ENCODE measurements at regions not wholly inside any gene's neighbourhood (a gene's known extent, or its start where the extent isn't known, plus 50 kb on each side); places are given as distances from the start of the nearest gene placed in this dataset.
A peak's percentile ranks its signal among the peaks of the same experiment; 100 is the strongest.
"Not testable (repeated sequence)": the region's sequence is repeated elsewhere in the genome, so short reads cannot be mapped to it uniquely, and the experiment has no call there.

DNA sequence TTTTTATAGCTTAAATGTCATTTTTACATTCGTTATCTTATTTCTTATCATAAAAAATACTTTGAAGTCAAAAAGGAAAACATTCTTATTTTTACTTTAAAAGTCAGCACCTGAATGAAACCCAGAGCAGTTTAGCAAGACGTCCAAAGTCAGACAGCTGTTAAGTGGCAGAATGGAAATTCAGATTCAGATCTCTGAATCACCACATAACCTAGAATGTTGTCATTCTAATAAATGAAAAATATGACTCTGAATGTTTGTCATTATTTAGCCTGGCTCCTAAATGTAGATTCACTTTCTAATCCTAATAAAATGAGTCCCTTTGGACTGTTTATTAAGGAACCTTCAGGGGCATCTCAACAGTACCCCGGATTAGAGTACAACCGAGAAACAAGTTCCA is 75.2 kb upstream of the RGS7 start:
- 100% methylated on average over 1 of the region's 4 CpGs for WGBS (ENCODE audit: extremely low coverage, insufficient coverage, low lambda C conversion rate)
- H3K56ac ChIP-seq (ENCODE audit: low read length), result no peak overlapping the region
- H3K9ac ChIP-seq (ENCODE audit: low read length), result no peak overlapping the region
- no peak overlapping the region for H3K23ac ChIP-seq (ENCODE audit: low read length)
- no peaks in the 10 kb centered on the region for H3K4me1 ChIP-seq (ENCODE audit: control insufficient read depth, low read depth, low read length)
- no peak overlapping the region for H3K18ac ChIP-seq (ENCODE audit: low read length)
- H2BK5ac ChIP-seq (ENCODE audit: low read length), result no peak overlapping the region
- no peak overlapping the region for H3K4ac ChIP-seq (ENCODE audit: low read depth, low read length)
- H4K5ac ChIP-seq (ENCODE audit: low read length), result no peak overlapping the region
- no peak overlapping the region for H2BK15ac ChIP-seq (replicated peaks; ENCODE audit: low read depth)
- H3K27me3 ChIP-seq (ENCODE audit: insufficient read depth, low read length, poor library complexity), result no peaks in the 10 kb centered on the region
- no peak overlapping the region for H3K4me3 ChIP-seq (ENCODE audit: low read length)
- H3K79me2 ChIP-seq (ENCODE audit: control insufficient read depth, insufficient read depth, low read length), result no peaks in the 10 kb centered on the region
- no peaks in the 10 kb centered on the region for H3K36me3 ChIP-seq (ENCODE audit: control insufficient read depth, insufficient read depth, low read length)
- no peak overlapping the region for H2AK5ac ChIP-seq (ENCODE audit: low read length)
- no peaks in the 10 kb centered on the region for H3K79me1 ChIP-seq (ENCODE audit: low read length)
- H3K4me2 ChIP-seq (ENCODE audit: low read length), result no peak overlapping the region
- no peak overlapping the region for H4K8ac ChIP-seq (ENCODE audit: low read depth, low read length)
- no peak for DNase-seq
- H2BK120ac ChIP-seq (ENCODE audit: low read depth, low read length), result no peak overlapping the region
- no peak overlapping the region for H3K27ac ChIP-seq (ENCODE audit: low read depth, low read length)

DNA sequence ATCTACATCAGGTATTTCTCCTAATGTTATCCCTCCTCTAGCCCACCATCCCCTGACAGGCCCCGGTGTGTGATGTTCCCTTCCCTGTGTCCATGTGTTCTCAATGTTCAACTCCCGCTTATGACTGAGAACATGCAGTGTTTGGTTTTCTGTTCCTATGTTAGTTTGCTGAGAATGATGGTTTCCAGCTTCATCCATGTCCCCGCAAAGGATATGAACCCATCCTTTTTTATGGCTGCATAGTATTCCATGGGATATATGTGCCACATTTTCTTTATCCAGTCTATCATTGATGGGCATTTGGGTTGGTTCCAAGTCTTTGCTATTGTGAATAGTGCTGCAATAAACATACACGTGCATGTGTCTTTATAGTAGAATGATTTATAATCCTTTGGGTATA is 68.1 kb upstream of the RGS7 start:
- H3K36me3 ChIP-seq (ENCODE audit: control insufficient read depth, insufficient read depth, low read length); H3K4me1 ChIP-seq (ENCODE audit: control insufficient read depth, low read depth, low read length); H2BK5ac ChIP-seq (ENCODE audit: low read length); H3K4me3 ChIP-seq (ENCODE audit: low read length); H3K56ac ChIP-seq (ENCODE audit: low read length); H2AK5ac ChIP-seq (ENCODE audit: low read length); H3K4ac ChIP-seq (ENCODE audit: low read depth, low read length); H3K79me2 ChIP-seq (ENCODE audit: control insufficient read depth, insufficient read depth, low read length); H3K27me3 ChIP-seq (ENCODE audit: insufficient read depth, low read length, poor library complexity); H4K5ac ChIP-seq (ENCODE audit: low read length); H4K8ac ChIP-seq (ENCODE audit: low read depth, low read length); H3K9ac ChIP-seq (ENCODE audit: low read length); DNase-seq; H2BK15ac ChIP-seq (replicated peaks; ENCODE audit: low read depth); H3K18ac ChIP-seq (ENCODE audit: low read length); H2BK120ac ChIP-seq (ENCODE audit: low read depth, low read length); H3K4me2 ChIP-seq (ENCODE audit: low read length); H3K27ac ChIP-seq (ENCODE audit: low read depth, low read length); H3K23ac ChIP-seq (ENCODE audit: low read length); H3K79me1 ChIP-seq (ENCODE audit: low read length): not testable (repeated sequence)
- no CpG with 5 or more reads among the region's 4 CpGs for WGBS (ENCODE audit: extremely low coverage, insufficient coverage, low lambda C conversion rate)

DNA sequence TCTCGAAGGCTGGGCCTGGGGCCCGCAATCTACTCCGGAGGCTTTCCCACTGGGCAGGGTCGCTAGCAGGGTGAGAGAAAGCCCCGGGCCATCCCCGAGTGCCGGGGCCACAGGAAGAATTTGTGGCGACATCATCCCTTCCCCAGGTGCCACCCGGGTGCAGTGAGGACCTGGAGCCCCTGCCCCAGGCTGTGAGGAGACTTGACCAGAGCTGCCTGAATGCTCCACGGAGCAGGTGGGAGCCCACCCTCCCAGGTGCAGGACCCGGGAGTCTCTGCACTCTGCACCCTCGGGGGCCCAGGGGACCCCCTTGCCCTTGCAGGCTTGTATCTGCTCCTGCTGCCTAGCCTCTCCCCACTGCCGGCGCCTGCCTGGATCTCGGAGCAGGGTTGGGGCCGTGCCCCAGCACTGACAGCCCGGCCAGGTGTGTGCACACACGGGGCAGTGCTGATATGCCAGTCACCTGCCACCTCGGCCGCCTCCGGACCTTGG is 67.5 kb upstream of the RGS7 start:
- Histone ChIP-seq H4K8ac (ENCODE audit: low read depth, low read length) (no peak overlapping the region), H3K56ac (ENCODE audit: low read length) (peak overlapping the region; percentile 84), H3K4me3 (ENCODE audit: low read length) (no peak overlapping the region), H3K4me2 (ENCODE audit: low read length) (peak overlapping the region; percentile 62), H3K4me1 (ENCODE audit: control insufficient read depth, low read depth, low read length) (no peaks in the 10 kb centered on the region), H2BK120ac (ENCODE audit: low read depth, low read length) (no peak overlapping the region), H3K79me1 (ENCODE audit: low read length) (no peaks in the 10 kb centered on the region), H2AK5ac (ENCODE audit: low read length) (no peak overlapping the region), H2BK5ac (ENCODE audit: low read length) (no peak overlapping the region), H3K23ac (ENCODE audit: low read length) (peak overlapping the region; percentile 24), H3K27me3 (ENCODE audit: insufficient read depth, low read length, poor library complexity) (no peaks in the 10 kb centered on the region), H4K5ac (ENCODE audit: low read length) (no peak overlapping the region), H2BK15ac (replicated peaks; ENCODE audit: low read depth) (no peak overlapping the region), H3K36me3 (ENCODE audit: control insufficient read depth, insufficient read depth, low read length) (no peaks in the 10 kb centered on the region), H3K9ac (ENCODE audit: low read length) (peak overlapping the region; percentile 54), H3K4ac (ENCODE audit: low read depth, low read length) (no peak overlapping the region), H3K79me2 (ENCODE audit: control insufficient read depth, insufficient read depth, low read length) (no peaks in the 10 kb centered on the region), H3K18ac (ENCODE audit: low read length) (no peak overlapping the region), H3K27ac (ENCODE audit: low read depth, low read length) (no peak overlapping the region)
- WGBS (ENCODE audit: extremely low coverage, insufficient coverage, low lambda C conversion rate), result no CpG with 5 or more reads among the region's 21 CpGs
- no peak for DNase-seq

DNA sequence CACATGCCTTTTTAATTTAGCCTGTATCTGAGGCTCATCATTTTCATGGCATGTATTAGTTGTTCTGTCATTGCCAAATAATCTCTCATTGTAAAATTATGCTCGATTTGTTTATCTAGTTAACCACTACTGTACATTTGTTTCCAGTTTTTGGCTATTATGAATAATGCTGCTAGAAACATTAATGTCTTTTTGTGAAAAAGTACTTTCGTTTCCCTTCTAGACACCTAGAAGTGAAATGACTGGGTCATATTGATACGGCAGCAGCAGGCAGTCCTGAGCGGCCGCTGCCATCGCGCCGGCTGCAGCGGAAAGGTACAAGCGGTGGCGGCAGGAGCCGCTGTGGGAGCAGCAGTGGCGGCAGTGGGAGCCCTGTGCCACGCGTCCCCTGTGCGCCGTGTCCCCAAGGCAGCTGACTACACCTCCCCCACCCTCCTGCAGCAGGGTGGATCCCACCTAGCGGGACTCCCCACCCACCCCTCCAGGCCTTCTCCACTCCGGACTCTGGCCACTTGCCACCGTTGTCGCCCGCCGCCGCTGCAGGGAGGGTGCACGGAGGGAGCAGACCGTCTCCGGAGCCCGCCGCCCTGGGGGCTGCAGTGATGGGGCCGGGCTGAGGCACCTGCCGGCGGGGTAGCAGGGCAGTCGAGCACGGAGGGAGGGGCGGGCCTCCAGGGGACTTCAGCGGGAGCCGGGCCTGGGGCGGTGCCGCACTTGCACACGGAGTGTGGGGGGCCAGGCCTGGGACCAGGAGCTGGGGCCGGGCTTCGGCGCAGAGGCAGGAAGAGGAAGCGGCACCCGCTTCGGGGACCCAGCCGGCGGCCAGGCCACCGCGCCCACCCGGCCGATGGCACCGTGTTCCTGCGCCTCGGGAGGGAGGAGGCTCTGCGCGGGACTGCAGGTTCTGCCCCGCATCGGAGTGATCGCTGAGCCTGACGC is 66.8 kb upstream of the RGS7 start:
- Histone ChIP-seq H2BK120ac (ENCODE audit: low read depth, low read length) (no peak overlapping the region), H2AK5ac (ENCODE audit: low read length) (no peak overlapping the region), H4K8ac (ENCODE audit: low read depth, low read length) (no peak overlapping the region), H3K4me3 (ENCODE audit: low read length) (peak overlapping the region; percentile 25), H3K79me2 (ENCODE audit: control insufficient read depth, insufficient read depth, low read length) (no peaks in the 10 kb centered on the region), H3K27me3 (ENCODE audit: insufficient read depth, low read length, poor library complexity) (no peaks in the 10 kb centered on the region), H3K56ac (ENCODE audit: low read length) (peak overlapping the region; percentile 84), H3K23ac (ENCODE audit: low read length) (no peak overlapping the region), H3K4me2 (ENCODE audit: low read length) (peak overlapping the region; percentile 62), H3K4me1 (ENCODE audit: control insufficient read depth, low read depth, low read length) (no peaks in the 10 kb centered on the region), H2BK15ac (replicated peaks; ENCODE audit: low read depth) (no peak overlapping the region), H3K36me3 (ENCODE audit: control insufficient read depth, insufficient read depth, low read length) (no peaks in the 10 kb centered on the region), H4K5ac (ENCODE audit: low read length) (no peak overlapping the region), H3K27ac (ENCODE audit: low read depth, low read length) (no peak overlapping the region), H3K79me1 (ENCODE audit: low read length) (no peaks in the 10 kb centered on the region), H3K4ac (ENCODE audit: low read depth, low read length) (peak overlapping the region; percentile 27), H3K9ac (ENCODE audit: low read length) (peak overlapping the region; percentile 54), H3K18ac (ENCODE audit: low read length) (no peak overlapping the region), H2BK5ac (ENCODE audit: low read length) (no peak overlapping the region)
- DNase-seq, result peak; percentile 51
- WGBS (ENCODE audit: extremely low coverage, insufficient coverage, low lambda C conversion rate), result no CpG with 5 or more reads among the region's 61 CpGs

DNA sequence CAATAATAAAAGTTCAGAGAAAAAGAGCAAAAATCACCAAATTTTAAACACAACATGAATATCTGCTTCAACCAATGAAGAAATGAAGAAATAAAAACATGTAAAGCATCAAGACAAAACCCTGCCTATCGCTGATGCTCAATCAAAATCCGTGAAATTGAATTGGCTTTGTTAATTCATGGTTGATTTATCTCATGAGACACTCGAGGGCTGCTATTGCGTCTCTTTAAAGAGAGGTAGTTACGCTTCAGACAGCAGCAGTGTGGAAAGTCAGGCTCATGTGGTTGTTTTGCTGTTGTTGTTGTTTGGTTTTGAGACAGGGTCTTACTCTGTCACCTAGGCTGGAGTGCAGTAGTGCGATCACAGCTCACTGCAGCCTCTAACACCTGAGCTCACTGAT is 65.5 kb upstream of the RGS7 start:
- Histone ChIP-seq H2BK5ac (ENCODE audit: low read length) (no peak overlapping the region), H2BK120ac (ENCODE audit: low read depth, low read length) (no peak overlapping the region), H3K56ac (ENCODE audit: low read length) (no peak overlapping the region), H3K23ac (ENCODE audit: low read length) (no peak overlapping the region), H2AK5ac (ENCODE audit: low read length) (no peak overlapping the region), H3K4me2 (ENCODE audit: low read length) (no peak overlapping the region), H4K8ac (ENCODE audit: low read depth, low read length) (no peak overlapping the region), H3K79me2 (ENCODE audit: control insufficient read depth, insufficient read depth, low read length) (no peaks in the 10 kb centered on the region), H3K27me3 (ENCODE audit: insufficient read depth, low read length, poor library complexity) (no peaks in the 10 kb centered on the region), H3K4ac (ENCODE audit: low read depth, low read length) (no peak overlapping the region), H4K5ac (ENCODE audit: low read length) (no peak overlapping the region), H3K4me1 (ENCODE audit: control insufficient read depth, low read depth, low read length) (no peaks in the 10 kb centered on the region), H3K36me3 (ENCODE audit: control insufficient read depth, insufficient read depth, low read length) (no peaks in the 10 kb centered on the region), H3K79me1 (ENCODE audit: low read length) (no peaks in the 10 kb centered on the region), H2BK15ac (replicated peaks; ENCODE audit: low read depth) (no peak overlapping the region), H3K4me3 (ENCODE audit: low read length) (no peak overlapping the region), H3K27ac (ENCODE audit: low read depth, low read length) (no peak overlapping the region), H3K9ac (ENCODE audit: low read length) (no peak overlapping the region), H3K18ac (ENCODE audit: low read length) (no peak overlapping the region)
- no CpG with 5 or more reads among the region's 6 CpGs for WGBS (ENCODE audit: extremely low coverage, insufficient coverage, low lambda C conversion rate)
- no peak for DNase-seq

Measured in mesendoderm (in vitro differentiated cells).